G401 (cell line): ENCODE measurements at regions not wholly inside any gene's neighbourhood (a gene's known extent, or its start where the extent isn't known, plus 50 kb on each side); places are given as distances from the start of the nearest gene placed in this dataset.
"Not testable (repeated sequence)": the region's sequence is repeated elsewhere in the genome, so short reads cannot be mapped to it uniquely, and the experiment has no call there.

Source experiments
- DNase-seq: peaks from one replicate; pipeline ENCODE4 v3.0.0-alpha.2; 2015; ENCODE audit warnings: low spot score
- in situ Hi-C: cut with HindIII; loops from 2 replicates; pipeline ENCODE4 v1.10.0; 2016; ENCODE audit warnings: low sequenced_read_pairs, mixed read lengths

GRCh38 chr4:149915735-149916134 is 100.1 kb upstream of the IQCM start:
- in situ Hi-C loops, DNase-seq: not testable (repeated sequence)

- in situ Hi-C loops = no loop called here
- DNase-seq = no peak
Measured at GRCh38 chr4:149923736-149924135, 108.1 kb upstream of the IQCM start.

GRCh38 chr4:149927514-149927913 is 111.9 kb upstream of the IQCM start:
- in situ Hi-C loops = no loop called here
- DNase-seq = no peak

GRCh38 chr4:149928507-149928906 is 112.9 kb upstream of the IQCM start:
- in situ Hi-C loops = no loop called here

GRCh38 chr4:149931431-149931830 is 115.8 kb upstream of the IQCM start:
- no peak for DNase-seq
- in situ Hi-C loops = no loop called here

More at GRCh38 chr4:149928507-149928906, 112.9 kb upstream of the IQCM start:
- DNase-seq = no peak

GRCh38 chr4:149932188-149932587 is 116.5 kb upstream of the IQCM start:
- in situ Hi-C loops = no loop called here
- DNase-seq = no peak

- no peak for DNase-seq
- in situ Hi-C loops = no loop called here
Measured at GRCh38 chr4:149933120-149933519, 117.5 kb upstream of the IQCM start.

GRCh38 chr4:149933883-149934282 is 118.2 kb upstream of the IQCM start:
- DNase-seq = no peak
- in situ Hi-C loops = no loop called here

- in situ Hi-C loops = no loop called here
- no peak for DNase-seq
Measured at GRCh38 chr4:149949381-149949780, 128.9 kb upstream of the DCLK2 start.

- in situ Hi-C loops = no loop called here
- DNase-seq = no peak
Measured at GRCh38 chr4:149951152-149951900, 126.9 kb upstream of the DCLK2 start.

- DNase-seq = no peak
- in situ Hi-C loops = no loop called here
Measured at GRCh38 chr4:149952101-149952500, 126.1 kb upstream of the DCLK2 start.

GRCh38 chr4:149952716-149953115 is 125.5 kb upstream of the DCLK2 start:
- no peak for DNase-seq
- in situ Hi-C loops = no loop called here

GRCh38 chr4:149955780-149956390 is 122.4 kb upstream of the DCLK2 start:
- DNase-seq = no peak
- in situ Hi-C loops = no loop called here

- DNase-seq = no peak
- in situ Hi-C loops = no loop called here
Measured at GRCh38 chr4:149956678-149957077, 121.6 kb upstream of the DCLK2 start.

- no peak for DNase-seq
- in situ Hi-C loops = no loop called here
Measured at GRCh38 chr4:149961876-149962597, 116.2 kb upstream of the DCLK2 start.

- in situ Hi-C loops = no loop called here
- no peak for DNase-seq
Measured at GRCh38 chr4:149964001-149964796, 114.0 kb upstream of the DCLK2 start.

- in situ Hi-C loops = no loop called here
- DNase-seq = no peak
Measured at GRCh38 chr4:149965206-149965605, 113.0 kb upstream of the DCLK2 start.

- no peak for DNase-seq
- in situ Hi-C loops = no loop called here
Measured at GRCh38 chr4:149972407-149972806, 105.8 kb upstream of the DCLK2 start.

- no peak for DNase-seq
- in situ Hi-C loops = no loop called here
Measured at GRCh38 chr4:149973181-149973580, 105.1 kb upstream of the DCLK2 start.

GRCh38 chr4:149975172-149975571 is 103.1 kb upstream of the DCLK2 start:
- in situ Hi-C loops = no loop called here
- DNase-seq = no peak
